Forelimb muscle (tissue), 1 donor: ENCODE measurements at regions not wholly inside any gene's neighbourhood (a gene's known extent, or its start where the extent isn't known, plus 50 kb on each side); places are given as distances from the start of the nearest gene placed in this dataset.
A peak's percentile ranks its signal among the peaks of the same experiment; 100 is the strongest.
"Not testable (repeated sequence)": the region's sequence is repeated elsewhere in the genome, so short reads cannot be mapped to it uniquely, and the experiment has no call there.

Experiments used
- DNase-seq: peaks from one replicate; pipeline ENCODE4 v3.0.0-alpha.2; 2013; ENCODE audit warnings: low read depth

DNA sequence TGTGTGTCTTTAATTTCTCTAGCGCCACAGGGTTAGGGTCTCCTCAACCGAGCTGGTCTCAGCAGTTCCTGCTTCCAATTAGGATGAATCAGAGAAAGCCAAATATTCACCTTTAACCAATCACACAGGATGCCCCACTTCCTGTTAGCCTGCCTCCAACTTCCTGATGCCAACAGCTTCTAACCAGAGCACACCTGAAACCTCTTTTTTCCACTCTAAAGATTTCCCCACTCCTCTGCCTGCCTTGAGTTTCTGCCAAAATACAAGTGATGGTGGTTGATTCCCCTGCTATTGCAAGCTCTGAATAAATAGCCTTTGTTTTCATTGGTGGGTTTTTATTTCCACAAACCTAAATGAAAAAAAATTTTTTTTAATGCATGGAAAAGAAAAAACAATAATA lies 144.7 kb upstream of the UST start:
- no peak for DNase-seq

DNA sequence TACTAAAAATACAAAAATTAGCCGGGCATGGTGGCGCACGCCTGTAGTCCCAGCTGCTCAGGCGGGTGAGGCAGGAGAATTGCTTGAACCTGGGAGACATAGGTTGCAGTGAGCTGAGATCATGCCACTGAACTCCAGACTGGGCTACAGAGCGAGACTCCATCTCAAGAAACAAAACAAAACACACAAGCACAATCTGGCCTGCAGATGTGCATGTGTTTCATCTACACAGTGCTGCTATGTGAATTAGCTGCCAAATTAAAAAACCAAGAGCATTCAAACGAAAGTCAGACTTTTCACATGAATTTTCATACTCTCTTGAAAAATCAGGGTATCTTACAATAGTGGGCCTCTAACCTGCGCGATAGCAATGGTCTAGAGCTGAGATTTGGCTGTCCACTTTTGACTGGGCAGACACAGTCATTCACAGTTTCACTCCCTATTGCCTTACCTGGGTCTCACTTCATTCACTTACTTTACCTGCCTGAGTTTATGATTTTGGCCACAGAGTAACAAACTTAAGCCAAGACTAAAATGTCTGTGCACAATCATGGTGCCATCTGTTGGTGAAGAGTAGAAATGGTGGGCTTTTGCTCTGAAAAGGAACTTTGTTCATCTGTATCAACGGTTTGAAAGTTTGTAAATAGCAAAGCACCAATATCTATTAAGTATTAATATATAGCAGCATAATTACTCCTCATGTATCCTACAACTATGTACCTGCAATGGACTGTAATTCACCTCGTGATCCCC lies 138.5 kb upstream of the UST start:
- DNase-seq = no peak

DNA sequence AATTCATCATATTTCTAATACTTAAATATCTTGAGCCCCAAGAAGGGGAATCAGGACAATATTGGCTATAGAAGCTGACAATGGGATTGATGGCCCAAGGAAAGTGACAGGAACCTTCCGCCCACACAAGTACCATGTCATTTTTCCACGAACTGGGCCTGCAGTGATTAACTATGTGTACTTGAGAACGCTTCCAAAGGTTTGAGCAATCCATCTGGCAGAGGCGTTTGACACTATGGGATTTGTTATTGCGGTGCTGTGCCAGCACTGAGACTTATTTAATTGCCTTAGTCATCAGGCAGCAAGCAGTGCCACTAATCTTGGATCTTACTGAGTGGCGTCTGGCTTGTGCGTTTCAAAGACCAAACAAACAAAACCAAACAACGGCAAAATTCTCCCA lies 135.6 kb upstream of the UST start:
- no peak for DNase-seq

DNA sequence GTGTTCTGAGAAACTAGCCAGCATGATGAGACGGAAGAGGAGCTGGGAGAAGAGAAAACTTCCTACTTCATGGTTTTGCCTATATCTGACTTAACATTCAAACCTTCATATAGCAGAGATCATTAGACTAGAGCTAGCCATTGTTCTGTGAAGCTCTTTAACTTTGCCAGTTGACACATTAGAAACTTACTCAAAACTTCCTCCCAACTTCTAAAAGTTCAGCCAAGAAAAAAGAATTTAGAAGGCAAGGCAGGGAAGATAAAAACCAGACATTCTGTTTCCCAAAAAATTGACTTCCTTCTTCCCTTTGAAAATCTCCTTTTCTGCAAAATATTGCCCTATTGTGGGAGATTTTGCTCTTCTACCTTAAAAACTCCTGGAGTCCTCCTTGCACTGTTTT lies 134.8 kb upstream of the UST start:
- DNase-seq = no peak

DNA sequence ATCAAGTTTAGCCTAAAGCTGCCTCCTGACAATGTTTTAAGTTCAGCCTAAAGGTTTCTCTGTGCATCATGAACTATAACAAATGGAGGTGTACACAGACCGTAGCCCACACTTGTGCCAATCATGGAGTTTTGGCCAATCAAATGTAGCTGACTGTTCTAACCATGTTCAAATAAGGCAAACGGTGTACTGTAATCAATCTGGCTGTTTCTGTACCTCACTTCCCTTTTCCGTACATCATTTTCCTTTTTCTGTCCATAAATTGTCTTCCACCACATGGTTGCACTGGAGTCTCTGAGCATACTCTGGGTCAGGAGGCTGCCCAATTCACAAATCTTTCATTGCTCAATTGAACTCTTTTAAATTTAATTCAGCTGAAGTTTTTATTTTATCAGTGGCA lies 132.2 kb upstream of the UST start:
- no peak for DNase-seq

DNA sequence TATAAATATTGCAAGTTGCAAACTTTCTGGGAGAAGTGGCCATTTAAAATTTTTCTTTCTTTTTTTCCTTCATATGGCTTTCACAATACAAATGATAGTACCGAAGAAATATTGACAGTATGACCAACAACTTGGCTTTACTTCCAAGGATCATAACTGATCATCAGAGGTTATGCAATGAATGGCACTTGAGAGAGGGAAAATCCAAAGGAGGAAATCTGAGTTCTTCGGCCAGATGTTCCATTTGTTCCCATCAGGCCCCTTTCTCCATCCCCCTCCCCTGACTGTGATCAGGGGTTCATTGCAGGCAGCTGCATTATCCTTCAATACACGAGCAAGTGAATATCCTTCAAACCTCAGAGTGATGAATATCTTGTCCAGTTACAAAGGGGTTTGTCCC lies 130.0 kb upstream of the UST start:
- no peak for DNase-seq

DNA sequence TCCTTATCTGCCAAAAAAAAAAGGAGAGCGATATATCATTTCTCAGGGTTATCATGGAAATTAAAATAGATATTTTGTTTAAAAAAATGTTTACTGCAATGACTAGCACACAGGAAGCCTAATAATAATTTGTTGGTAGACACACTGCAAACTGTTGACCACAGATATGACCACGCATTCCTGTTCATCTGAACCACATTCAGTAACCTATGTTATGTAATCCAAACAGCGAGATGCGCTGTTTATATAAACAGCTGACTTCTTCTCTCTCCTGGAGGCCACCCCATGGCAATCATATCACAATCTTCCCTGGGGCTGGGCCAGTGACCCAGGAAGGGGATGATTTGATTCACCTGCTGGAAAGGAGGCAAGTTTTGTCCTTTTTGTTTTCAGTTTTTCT lies 129.3 kb upstream of the UST start:
- DNase-seq = no peak

DNA sequence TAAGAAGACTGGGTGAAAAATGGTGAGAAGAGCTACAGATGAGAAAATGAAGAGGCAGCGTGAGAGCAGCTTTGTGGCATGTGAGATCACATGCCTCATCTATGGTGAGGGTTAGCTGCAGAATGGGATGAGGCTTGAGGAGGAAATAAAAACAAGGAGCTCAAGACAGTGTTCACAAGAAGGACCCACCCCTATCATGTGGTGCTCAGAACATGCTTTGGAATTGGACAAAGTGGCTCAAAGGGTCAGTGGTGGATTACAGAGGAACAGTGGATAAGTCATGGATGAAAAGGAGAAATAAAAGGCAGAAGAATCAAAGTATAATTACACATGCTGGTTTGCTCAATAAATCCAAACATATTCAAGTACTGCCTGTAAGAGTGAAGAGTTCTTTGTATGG lies 126.9 kb upstream of the UST start:
- DNase-seq = no peak

DNA sequence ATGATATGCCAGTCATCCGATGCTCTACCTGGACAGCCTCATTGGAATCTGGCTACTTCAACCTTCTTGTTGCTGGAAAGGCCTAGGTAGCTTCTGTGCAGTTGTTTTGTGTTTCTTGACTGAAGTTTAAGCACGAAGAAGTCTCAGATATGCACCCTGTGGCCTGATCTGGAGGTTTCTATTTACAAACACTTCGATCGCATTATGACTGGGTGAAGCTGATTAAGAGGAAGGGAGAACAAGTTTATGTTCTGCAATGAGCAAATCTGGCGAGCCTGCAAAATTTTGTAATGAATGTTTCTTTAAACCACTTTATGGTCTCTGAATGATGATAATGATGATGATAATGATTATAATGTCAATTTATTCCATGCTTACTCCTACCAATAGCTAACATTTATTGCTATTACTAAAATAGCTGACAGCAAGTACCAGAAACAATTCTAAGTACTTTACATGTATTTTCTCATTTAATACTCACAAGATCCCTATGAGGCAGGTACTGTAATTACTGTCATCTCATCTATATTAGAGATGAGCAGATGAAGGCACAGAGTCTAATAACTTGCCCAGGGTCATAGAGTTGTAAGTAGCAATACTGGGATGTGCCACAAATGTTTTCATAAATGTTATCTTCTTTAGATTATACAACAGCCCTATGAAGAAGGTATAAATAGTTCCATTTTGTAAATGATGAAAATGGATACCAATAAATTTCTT lies 126.1 kb upstream of the UST start:
- no peak for DNase-seq

DNA sequence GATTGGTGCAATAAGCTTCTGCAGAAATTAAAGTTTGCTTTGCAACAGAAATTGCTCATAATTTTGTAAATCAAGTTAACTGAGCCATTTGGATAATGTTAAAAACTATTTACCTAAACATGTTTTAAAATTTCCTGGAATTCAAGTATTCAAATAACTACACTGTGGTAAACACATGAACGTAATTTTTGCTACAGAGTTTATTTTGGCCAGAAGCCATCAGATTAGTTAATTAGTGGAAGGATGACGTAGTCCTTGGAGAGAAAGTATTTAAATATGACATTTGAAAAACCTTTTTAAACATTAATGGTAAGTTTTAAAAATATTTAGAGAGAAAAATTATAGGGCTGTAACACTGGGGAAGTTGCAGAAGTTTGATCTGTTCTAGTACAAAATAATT lies 121.2 kb upstream of the UST start:
- DNase-seq = no peak

DNA sequence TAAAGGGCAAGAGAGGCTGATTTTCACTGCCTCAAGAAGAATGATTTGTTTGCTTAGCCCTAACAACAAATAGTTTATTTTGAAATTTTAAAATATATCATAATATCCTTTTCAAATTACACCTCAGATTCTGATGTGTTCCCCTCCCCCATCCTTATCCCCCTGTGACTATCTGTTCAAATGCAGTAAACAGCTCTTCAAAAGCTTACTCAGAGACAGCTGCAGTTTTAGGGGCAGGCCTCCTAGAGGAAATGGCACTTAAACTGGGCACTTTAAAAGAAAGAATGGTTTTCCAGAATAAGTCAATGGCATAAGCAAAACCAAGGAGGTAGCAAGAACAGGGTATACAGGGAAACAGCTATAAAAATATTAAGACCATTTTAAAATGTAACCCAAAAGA lies 118.6 kb upstream of the UST start:
- no peak for DNase-seq

DNA sequence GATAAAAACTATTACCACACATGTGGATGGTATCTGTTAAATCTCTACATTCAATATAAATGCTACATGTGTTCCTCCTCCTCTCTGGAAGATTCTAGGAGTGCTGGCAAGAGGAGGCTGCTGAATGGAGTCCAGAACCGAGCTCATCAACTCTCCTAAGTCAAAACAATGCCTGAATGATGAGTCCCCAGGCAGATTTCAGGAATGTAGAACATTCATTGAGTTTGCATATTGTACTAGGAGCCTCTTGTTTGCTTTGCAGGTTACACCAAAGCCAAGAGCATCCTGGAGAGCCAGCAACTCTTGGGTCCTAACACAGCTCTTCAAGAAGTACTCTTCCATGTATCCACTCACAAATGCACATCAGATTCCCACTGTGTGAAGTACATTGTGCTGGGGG lies 117.6 kb upstream of the UST start:
- DNase-seq = peak; percentile 83

DNA sequence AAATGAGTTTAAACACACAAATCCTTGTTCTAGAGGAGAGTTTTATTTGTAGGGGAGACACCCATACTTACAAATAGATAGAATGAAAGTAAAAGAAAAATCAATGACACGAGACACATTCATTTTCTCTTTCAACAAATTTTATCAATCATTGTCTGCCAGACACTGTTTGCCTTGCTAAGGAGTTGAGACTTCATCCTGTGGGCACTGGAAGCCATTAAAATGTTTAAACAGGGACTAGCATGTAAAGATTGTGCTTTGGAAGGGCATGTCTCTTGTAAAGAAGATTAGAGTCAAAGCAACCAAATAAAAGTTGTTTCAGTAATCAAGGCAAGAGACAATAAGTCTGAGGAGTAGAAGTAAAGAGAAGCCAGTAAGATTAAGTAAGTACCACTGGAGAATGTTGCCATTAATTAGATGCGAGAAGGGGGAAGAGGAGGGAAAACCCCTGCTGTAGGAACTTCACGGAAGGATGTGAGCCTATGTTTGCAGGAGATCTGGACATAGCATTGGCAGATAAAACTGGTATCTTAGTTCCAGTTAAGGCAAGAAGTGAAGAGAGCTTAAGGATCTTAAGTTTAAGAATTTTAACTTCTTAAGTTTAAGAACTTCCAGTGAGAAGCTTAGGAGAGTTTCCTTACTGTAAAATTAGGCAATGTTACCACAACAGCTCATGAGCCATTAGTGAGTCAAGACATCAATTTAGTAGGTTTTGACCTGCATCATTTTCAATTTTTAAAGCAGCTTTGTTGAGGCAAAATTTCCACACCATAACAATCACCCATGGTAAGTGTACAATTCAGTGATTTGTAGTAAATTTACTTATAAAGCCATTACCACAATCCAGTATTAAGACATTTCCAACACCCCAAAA lies 117.0 kb upstream of the UST start:
- DNase-seq = no peak

DNA sequence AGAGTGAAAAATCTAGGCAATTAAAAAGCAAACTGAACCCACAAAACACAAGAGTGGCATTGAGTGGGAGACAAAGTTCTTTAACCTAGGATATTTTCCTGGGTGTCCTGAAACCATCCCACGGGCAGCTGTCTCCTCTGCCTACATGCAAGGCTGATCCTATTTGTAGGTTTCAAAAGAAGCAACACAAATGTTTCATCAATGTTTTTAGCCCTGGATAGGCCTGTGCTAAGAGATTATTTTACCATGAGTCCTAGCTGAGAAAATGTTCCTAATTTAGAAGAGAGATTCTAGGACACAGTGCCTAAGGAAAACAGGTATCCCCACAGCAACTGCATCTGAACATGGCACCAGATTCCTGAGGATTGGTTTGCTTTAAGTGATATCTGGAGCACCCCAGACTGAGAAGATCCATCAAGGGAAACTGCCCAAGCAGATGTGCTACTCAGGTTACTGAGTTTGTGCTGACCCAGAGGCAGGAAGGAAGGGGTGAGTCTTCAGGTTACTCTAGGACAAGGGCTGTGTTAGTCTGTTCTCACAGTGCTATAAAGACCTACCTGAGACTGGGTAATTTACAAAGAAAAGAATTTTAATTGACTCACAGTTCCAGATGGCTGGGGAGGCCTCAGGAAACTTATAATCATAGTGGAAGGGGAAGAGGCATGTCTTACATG lies 111.6 kb upstream of the UST start:
- no peak for DNase-seq

DNA sequence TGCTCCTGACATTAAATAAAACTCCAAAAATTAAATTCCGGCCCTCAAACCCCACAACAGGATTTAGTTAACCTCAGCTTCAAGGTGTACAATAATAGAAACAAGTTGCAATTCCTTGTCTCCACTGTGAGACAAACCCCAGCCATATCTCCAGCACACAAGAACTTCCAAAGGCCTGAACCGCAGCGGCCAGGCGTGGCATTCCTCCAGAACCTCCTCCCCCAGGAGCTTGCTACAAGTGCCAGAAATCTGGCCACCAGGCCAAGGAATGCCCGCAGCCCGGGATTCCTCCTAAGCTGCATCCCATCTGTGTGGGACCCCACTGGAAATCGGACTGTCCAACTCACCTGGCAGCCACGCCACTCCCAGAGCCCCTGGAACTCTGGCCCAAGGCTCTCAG lies 105.0 kb upstream of the UST start:
- not testable (repeated sequence) for DNase-seq

DNA sequence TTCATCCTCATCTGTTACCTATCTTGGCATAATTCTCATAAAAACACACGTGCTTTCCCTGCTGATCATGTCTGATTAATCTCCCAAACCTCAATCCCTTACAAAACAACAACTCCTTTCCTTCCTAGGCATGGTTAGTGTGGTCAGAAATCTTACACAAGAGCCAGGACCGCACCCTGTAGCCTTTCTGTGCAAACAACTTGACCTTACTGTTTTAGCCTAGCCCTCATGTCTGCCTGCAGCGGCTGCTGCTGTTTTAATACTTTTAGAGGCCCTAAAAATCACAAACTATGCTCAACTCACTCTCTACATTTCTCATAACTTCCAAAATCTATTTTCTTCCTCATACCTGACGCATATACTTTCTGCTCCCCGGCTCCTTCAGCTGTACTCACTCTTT lies 103.6 kb upstream of the UST start:
- not testable (repeated sequence) for DNase-seq

DNA sequence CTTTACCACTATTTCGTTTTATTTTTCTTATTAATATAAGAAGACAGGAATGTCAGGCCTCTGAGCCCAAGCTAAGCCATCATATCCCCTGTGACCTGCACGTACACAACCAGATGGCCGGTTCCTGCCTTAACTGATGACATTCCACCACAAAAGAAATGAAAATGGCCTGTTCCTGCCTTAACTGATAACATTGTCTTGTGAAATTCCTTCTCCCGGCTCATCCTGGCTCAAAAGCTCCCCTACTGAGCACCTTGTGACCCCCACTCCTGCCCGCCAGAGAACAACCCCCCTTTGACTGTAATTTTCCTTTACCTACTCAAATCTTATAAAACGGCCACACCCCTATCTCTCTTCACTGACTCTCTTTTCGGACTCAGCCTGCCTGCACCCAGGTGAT lies 101.8 kb upstream of the UST start:
- DNase-seq = not testable (repeated sequence)

DNA sequence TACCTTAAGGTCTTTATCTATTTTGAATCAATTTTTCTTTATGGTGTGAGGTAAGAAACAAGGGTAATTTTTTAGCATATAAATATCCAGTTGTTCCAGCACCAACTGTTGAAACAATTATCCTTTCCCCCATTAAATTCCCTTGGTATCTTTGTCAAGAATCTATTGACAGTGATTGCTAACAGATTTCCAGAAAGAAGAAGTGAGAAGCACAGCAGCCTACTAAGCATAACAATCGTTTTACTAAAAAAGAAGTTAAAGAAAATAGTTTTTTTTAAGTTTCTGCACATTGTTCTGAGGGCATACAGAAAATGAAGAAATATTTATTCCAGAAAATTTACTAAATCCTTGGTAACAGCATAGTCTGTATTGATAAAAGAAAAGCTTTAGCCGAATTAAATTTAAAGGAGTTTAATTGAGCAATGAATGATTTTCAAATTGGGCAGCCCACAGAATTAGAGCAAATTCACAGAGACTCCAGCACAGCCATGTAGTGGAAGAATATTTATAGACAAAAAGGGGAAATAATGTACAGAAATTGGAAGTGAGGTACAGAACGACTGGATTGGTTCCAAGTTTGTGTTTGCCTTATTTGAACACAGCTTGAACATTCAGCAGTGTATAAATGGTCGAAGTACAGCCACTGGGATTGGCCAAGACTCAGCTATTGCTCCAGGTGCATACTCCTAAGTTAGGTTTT lies 97.9 kb upstream of the UST start:
- DNase-seq = no peak

DNA sequence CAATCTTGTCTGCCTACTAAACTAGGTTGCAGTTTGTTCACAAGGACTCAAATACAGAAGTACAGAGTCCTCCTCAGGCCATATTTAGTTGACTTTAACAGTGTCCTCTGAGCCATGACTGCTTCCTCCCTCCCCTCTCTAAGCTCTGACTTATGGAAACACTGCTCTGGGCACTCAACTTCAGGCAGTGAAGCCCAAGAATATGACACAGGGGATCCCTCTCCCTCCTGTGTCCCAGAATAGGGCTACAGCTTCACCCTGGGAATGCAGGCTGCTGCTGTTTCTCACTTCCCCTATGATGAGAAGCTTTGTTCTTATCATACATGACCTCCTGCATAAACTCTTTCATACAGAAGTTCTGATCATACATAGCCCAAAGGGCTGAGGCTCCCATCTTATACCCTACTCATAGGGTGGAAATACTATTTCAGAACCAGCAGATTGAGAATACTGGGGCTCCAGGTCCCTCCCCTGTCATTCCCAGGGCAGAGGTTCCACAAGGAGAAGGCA lies 97.3 kb upstream of the UST start:
- no peak for DNase-seq

DNA sequence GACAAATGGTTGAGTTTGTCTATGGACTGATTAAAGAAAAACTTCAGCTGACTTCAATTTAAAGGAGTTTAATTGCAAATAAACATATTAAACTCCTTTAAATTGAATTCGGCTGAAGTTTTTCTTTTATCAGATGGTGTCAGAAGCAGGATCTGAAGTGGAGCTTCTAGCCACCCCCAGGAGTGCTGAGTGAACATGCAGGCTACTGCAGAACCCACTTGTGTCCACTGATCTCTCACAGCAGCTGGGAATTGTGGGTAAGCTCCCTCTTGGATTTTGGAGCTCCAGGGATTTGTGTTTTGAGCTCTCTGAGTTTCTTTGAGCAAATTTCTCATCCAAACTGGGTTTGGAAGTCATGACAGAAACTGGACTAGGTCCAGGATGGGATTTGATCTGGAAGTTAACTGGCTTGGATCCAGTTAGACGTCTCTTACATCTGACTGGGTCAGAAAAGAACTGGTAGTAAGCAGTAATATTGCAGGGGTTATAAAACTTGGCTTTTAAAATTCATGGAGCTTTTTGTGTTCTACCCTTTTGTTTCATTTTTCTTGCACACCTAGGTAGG lies 95.8 kb upstream of the UST start:
- no peak for DNase-seq

DNA sequence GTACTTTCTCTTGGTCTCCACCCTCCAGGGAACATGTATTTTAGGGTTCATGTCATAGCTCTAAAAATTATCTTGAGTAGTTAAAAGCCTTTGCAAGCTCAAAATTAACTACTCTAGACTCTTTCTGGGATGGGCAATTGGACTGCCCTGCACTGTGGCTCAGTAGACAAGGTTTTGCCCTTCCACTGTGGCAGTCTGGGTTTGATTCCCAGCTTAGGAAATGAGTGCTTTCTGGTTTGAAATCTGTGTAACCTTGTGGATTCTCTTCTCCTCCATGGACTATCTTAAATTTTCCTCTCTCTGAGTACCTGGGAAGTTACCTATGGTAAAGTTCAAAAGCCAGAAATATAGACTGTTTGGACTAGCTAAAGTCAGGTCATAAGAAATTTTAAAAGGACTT lies 94.6 kb upstream of the UST start:
- DNase-seq = no peak
